ENCODE measurements at regions not wholly inside any gene's neighbourhood (a gene's known extent, or its start where the extent isn't known, plus 50 kb on each side); places are given as distances from the start of the nearest gene placed in this dataset.

GRCh38 chr7:17209101-17209500 lies 89.4 kb upstream of the AHR start:
- no peak for TF ChIP-seq PPARA (CRISPR knock-in tag; IDR thresholded peaks at IDR 0.05; ENCODE audit: borderline replicate concordance)
- TF ChIP-seq ZFP3 (CRISPR knock-in tag; IDR thresholded peaks at IDR 0.05): no peak
- TF ChIP-seq GLIS3 (CRISPR knock-in tag; IDR thresholded peaks at IDR 0.05): no peak
- no peak for TF ChIP-seq TCF4 (CRISPR knock-in tag; IDR thresholded peaks at IDR 0.05; ENCODE audit: borderline replicate concordance)
- TF ChIP-seq BACH2 (CRISPR knock-in tag; IDR thresholded peaks at IDR 0.05; ENCODE audit: borderline replicate concordance): no peak
- no peak for TF ChIP-seq CSRNP3 (CRISPR knock-in tag; IDR thresholded peaks at IDR 0.05)
- TF ChIP-seq ZFP30 (CRISPR knock-in tag; IDR thresholded peaks at IDR 0.05): no peak
- no peak for TF ChIP-seq ARNTL (CRISPR knock-in tag; IDR thresholded peaks at IDR 0.05; ENCODE audit: borderline replicate concordance, low read depth)
- no peak for TF ChIP-seq ZNF8 (CRISPR knock-in tag; IDR thresholded peaks at IDR 0.05)
- no peak for TF ChIP-seq ZNF70 (CRISPR knock-in tag; IDR thresholded peaks at IDR 0.05)
- no peak for TF ChIP-seq SNAI2 (CRISPR knock-in tag; IDR thresholded peaks at IDR 0.05)

GRCh38 chr7:17211307-17211836 lies 87.1 kb upstream of the AHR start:
- ATAC-seq: no peak

More at GRCh38 chr7:17209101-17209500, 89.4 kb upstream of the AHR start:
- no peak for ATAC-seq

More at GRCh38 chr7:17211307-17211836, 87.1 kb upstream of the AHR start:
- TF ChIP-seq OSR1 (CRISPR knock-in tag; IDR thresholded peaks at IDR 0.05): no peak
- no peak for TF ChIP-seq CREB5 (CRISPR knock-in tag; IDR thresholded peaks at IDR 0.05; ENCODE audit: low read depth)
- no peak for TF ChIP-seq ZC3H10 (CRISPR knock-in tag; IDR thresholded peaks at IDR 0.05)
- no peak for TF ChIP-seq ZNF8 (CRISPR knock-in tag; IDR thresholded peaks at IDR 0.05)
- no peak for TF ChIP-seq CSRNP3 (CRISPR knock-in tag; IDR thresholded peaks at IDR 0.05)
- no peak for TF ChIP-seq ZFP3 (CRISPR knock-in tag; IDR thresholded peaks at IDR 0.05)
- no peak for TF ChIP-seq TSHZ2 (CRISPR knock-in tag; IDR thresholded peaks at IDR 0.05)
- TF ChIP-seq RARB (CRISPR knock-in tag; IDR thresholded peaks at IDR 0.05): no peak
- TF ChIP-seq PPARA (CRISPR knock-in tag; IDR thresholded peaks at IDR 0.05; ENCODE audit: borderline replicate concordance): no peak
- no peak for TF ChIP-seq CSDC2 (CRISPR knock-in tag; IDR thresholded peaks at IDR 0.05)
- no peak for TF ChIP-seq GLIS3 (CRISPR knock-in tag; IDR thresholded peaks at IDR 0.05)
- no peak for TF ChIP-seq ZNF70 (CRISPR knock-in tag; IDR thresholded peaks at IDR 0.05)
- no peak for TF ChIP-seq ZNF565 (CRISPR knock-in tag; conservative IDR thresholded peaks at IDR 0.05; ENCODE audit: low read depth)
- TF ChIP-seq BACH2 (CRISPR knock-in tag; IDR thresholded peaks at IDR 0.05; ENCODE audit: borderline replicate concordance): no peak
- no peak for TF ChIP-seq TCF4 (CRISPR knock-in tag; IDR thresholded peaks at IDR 0.05; ENCODE audit: borderline replicate concordance)
- TF ChIP-seq POU6F1 (CRISPR knock-in tag; IDR thresholded peaks at IDR 0.05; ENCODE audit: borderline replicate concordance, low read depth): no peak

All from SK-N-SH treated with all-trans-retinoic acid at 6 μM for 48 hours (cell line).